Parathyroid adenoma (tissue), 2 donors: ENCODE measurements at regions not wholly inside any gene's neighbourhood (a gene's known extent, or its start where the extent isn't known, plus 50 kb on each side); places are given as distances from the start of the nearest gene placed in this dataset.

Experiments used
- H2AFZ ChIP-seq: fragments of 300-600 bp; sonication (generic); one replicate; pipeline ENCODE4 v1.7.0; 2017; ENCODE audit warnings: antibody characterized with exemption, mild to moderate bottlenecking
- H3K27ac ChIP-seq: fragments of 300-600 bp; sonication (generic); one replicate; pipeline ENCODE4 v1.7.0; 2017
- H3K27me3 ChIP-seq: fragments of 300-600 bp; sonication (generic); one replicate; pipeline ENCODE4 v1.7.0; 2017; ENCODE audit warnings: low read length; ENCODE audit not compliant: control insufficient read depth, insufficient read depth
- H3K36me3 ChIP-seq: fragments of 300-600 bp; sonication (generic); one replicate; pipeline ENCODE4 v1.7.0; 2017; ENCODE audit warnings: low read length; ENCODE audit not compliant: control insufficient read depth, insufficient read depth
- H3K4me1 ChIP-seq: fragments of 300-600 bp; sonication (generic); one replicate; pipeline ENCODE4 v1.7.0; 2017; ENCODE audit warnings: control low read depth
- H3K4me2 ChIP-seq: fragments of 300-600 bp; sonication (generic); one replicate; pipeline ENCODE4 v1.7.0; 2017; ENCODE audit warnings: low read length
- H3K4me3 ChIP-seq: fragments of 300-600 bp; sonication (generic); one replicate; pipeline ENCODE4 v1.7.0; 2017; ENCODE audit warnings: low read depth, low read length
- H3K79me2 ChIP-seq: fragments of 300-600 bp; sonication (generic); one replicate; pipeline ENCODE4 v1.7.0; 2017; ENCODE audit warnings: control low read depth
- H3K9ac ChIP-seq: fragments of 300-600 bp; sonication (generic); one replicate; pipeline ENCODE4 v1.7.0; 2017; ENCODE audit warnings: mild to moderate bottlenecking
- H3K9me3 ChIP-seq: fragments of 300-600 bp; sonication (generic); one replicate; pipeline ENCODE4 v1.7.0; 2017; ENCODE audit warnings: low read length; ENCODE audit not compliant: control insufficient read depth
- CTCF ChIP-seq: fragments of 300-600 bp; sonication (generic); IDR thresholded peaks from one replicate; pipeline ENCODE4 v1.7.0; 2017; ENCODE audit warnings: antibody characterized with exemption, mild to moderate bottlenecking
- donor health status: primary hyperparathyroidism.

- Histone ChIP-seq H3K4me3 (no peak overlapping the region), H3K27me3 (no peaks in the 10 kb centered on the region), H3K79me2 (no peaks in the 10 kb centered on the region), H3K4me1 (no peaks in the 10 kb centered on the region), H3K4me2 (no peak overlapping the region), H3K9ac (no peak overlapping the region), H3K27ac (no peak overlapping the region), H2AFZ (no peak overlapping the region), H3K36me3 (no peaks in the 10 kb centered on the region), H3K9me3 (no peaks in the 10 kb centered on the region)
- TF ChIP-seq CTCF: no peak
These were observed 1565.9 kb downstream of the SUCLG1 start for GRCh38 chr2:82893190-82893589.

GRCh38 chr2:82879803-82880202 is 1579.3 kb downstream of the SUCLG1 start:
- H3K4me3 ChIP-seq: no peak overlapping the region
- H3K79me2 ChIP-seq: no peaks in the 10 kb centered on the region
- no peak overlapping the region for H3K27ac ChIP-seq
- H3K36me3 ChIP-seq: no peaks in the 10 kb centered on the region
- H3K4me1 ChIP-seq: no peaks in the 10 kb centered on the region
- H3K9ac ChIP-seq: no peak overlapping the region
- H3K4me2 ChIP-seq: no peak overlapping the region
- H3K27me3 ChIP-seq: no peaks in the 10 kb centered on the region
- no peak for TF ChIP-seq CTCF
- H3K9me3 ChIP-seq: no peaks in the 10 kb centered on the region
- no peak overlapping the region for H2AFZ ChIP-seq

GRCh38 chr2:82875858-82876257 is 1583.2 kb downstream of the SUCLG1 start:
- Histone ChIP-seq H3K36me3 (no peaks in the 10 kb centered on the region), H3K4me3 (no peak overlapping the region), H3K9me3 (no peaks in the 10 kb centered on the region), H3K9ac (no peak overlapping the region), H2AFZ (no peak overlapping the region), H3K4me2 (no peak overlapping the region), H3K27me3 (no peaks in the 10 kb centered on the region), H3K4me1 (no peaks in the 10 kb centered on the region), H3K27ac (no peak overlapping the region), H3K79me2 (no peaks in the 10 kb centered on the region)
- no peak for TF ChIP-seq CTCF

GRCh38 chr2:82857967-82858366 is 1601.1 kb downstream of the SUCLG1 start:
- no peaks in the 10 kb centered on the region for H3K27me3 ChIP-seq
- H3K27ac ChIP-seq: no peak overlapping the region
- no peaks in the 10 kb centered on the region for H3K9me3 ChIP-seq
- H3K4me3 ChIP-seq: no peak overlapping the region
- no peaks in the 10 kb centered on the region for H3K4me1 ChIP-seq
- H3K4me2 ChIP-seq: no peak overlapping the region
- no peaks in the 10 kb centered on the region for H3K36me3 ChIP-seq
- no peak overlapping the region for H2AFZ ChIP-seq
- H3K79me2 ChIP-seq: no peaks in the 10 kb centered on the region
- no peak for TF ChIP-seq CTCF
- no peak overlapping the region for H3K9ac ChIP-seq

GRCh38 chr2:82853299-82853698 is 1605.8 kb downstream of the SUCLG1 start:
- Histone ChIP-seq H3K4me3 (no peak overlapping the region), H3K4me2 (no peak overlapping the region), H3K36me3 (no peaks in the 10 kb centered on the region), H3K79me2 (no peaks in the 10 kb centered on the region), H3K27me3 (no peaks in the 10 kb centered on the region), H2AFZ (no peak overlapping the region), H3K9me3 (no peaks in the 10 kb centered on the region), H3K4me1 (no peaks in the 10 kb centered on the region), H3K9ac (no peak overlapping the region), H3K27ac (no peak overlapping the region)
- TF ChIP-seq CTCF: no peak
